22Rv1 (cell line): ENCODE measurements at regions not wholly inside any gene's neighbourhood (a gene's known extent, or its start where the extent isn't known, plus 50 kb on each side); places are given as distances from the start of the nearest gene placed in this dataset.

ENCODE experiments used
- ZFX ChIP-seq: fragments of 450-650 bp; IDR thresholded peaks from 2 replicates; pipeline ENCODE4 v1.6.1; 2017; ENCODE audit warnings: antibody characterized with exemption, borderline replicate concordance
- TF ChIP-seq, protein P1 (sequence below): fragments of 450-650 bp; IDR thresholded peaks from 2 replicates; pipeline ENCODE4 v1.5.1; 2017; ENCODE audit warnings: mild to moderate bottlenecking

DNA sequence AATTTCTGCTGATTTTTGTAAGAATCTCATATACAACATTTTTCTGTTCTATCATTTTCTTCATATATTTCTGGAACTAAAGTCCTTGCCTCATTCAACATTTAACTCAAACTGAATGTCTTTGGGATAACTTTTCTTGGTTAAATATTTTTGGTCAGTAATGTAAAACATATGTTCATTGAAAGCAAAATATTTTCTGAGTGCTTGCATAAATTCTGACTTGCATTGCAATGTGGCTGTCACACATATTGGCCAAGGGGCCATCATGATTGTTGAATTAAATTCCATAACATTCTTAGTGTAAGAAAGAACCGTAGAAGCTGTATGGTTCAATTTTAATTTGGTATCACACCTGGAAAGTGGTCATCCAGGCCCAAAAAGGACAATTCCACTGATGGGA lies 369.4 kb downstream of the GALC start:
- TF ChIP-seq, protein P1, sequence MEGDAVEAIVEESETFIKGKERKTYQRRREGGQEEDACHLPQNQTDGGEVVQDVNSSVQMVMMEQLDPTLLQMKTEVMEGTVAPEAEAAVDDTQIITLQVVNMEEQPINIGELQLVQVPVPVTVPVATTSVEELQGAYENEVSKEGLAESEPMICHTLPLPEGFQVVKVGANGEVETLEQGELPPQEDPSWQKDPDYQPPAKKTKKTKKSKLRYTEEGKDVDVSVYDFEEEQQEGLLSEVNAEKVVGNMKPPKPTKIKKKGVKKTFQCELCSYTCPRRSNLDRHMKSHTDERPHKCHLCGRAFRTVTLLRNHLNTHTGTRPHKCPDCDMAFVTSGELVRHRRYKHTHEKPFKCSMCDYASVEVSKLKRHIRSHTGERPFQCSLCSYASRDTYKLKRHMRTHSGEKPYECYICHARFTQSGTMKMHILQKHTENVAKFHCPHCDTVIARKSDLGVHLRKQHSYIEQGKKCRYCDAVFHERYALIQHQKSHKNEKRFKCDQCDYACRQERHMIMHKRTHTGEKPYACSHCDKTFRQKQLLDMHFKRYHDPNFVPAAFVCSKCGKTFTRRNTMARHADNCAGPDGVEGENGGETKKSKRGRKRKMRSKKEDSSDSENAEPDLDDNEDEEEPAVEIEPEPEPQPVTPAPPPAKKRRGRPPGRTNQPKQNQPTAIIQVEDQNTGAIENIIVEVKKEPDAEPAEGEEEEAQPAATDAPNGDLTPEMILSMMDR: no peak
- TF ChIP-seq ZFX: no peak
